Neural cell (in vitro differentiated cells): ENCODE measurements at regions not wholly inside any gene's neighbourhood (a gene's known extent, or its start where the extent isn't known, plus 50 kb on each side); places are given as distances from the start of the nearest gene placed in this dataset.

Source experiments
- H2AFZ ChIP-seq: fragments of 200-600, 300-800 bp; sonication (generic), shearing (Covaris generic); 2 replicates; pipeline ENCODE4 v1.6.0; 2014; ENCODE audit warnings: low read depth, mild to moderate bottlenecking, antibody characterized with exemption, low read length, moderate library complexity
- H3F3A ChIP-seq: fragments of 200-600 bp; shearing (Covaris generic); 2 replicates; pipeline ENCODE4 v1.6.1; 2016; ENCODE audit warnings: mild to moderate bottlenecking, moderate library complexity, mixed read lengths, antibody characterized with exemption, low read length; ENCODE audit not compliant: insufficient read depth, poor library complexity, severe bottlenecking
- H3K27ac ChIP-seq: fragments of 200-600, 300-800 bp; sonication (generic), shearing (Covaris generic); 2 replicates; pipeline ENCODE4 v1.5.1; 2014; ENCODE audit warnings: mild to moderate bottlenecking, low read length, moderate library complexity
- H3K27me3 ChIP-seq: fragments of 300-800, 200-600 bp; sonication (generic), shearing (Covaris generic); 2 replicates; pipeline ENCODE4 v1.6.0; 2014; ENCODE audit warnings: mild to moderate bottlenecking, low read depth, low read length, moderate library complexity; ENCODE audit not compliant: insufficient read depth
- H3K36me3 ChIP-seq: fragments of 300-800, 200-600 bp; sonication (generic), shearing (Covaris generic); 2 replicates; pipeline ENCODE4 v1.5.1; 2014; ENCODE audit warnings: mild to moderate bottlenecking, antibody characterized with exemption, low read length, moderate library complexity; ENCODE audit not compliant: insufficient read depth
- H3K4me2 ChIP-seq: fragments of 300-800, 200-600 bp; sonication (generic), shearing (Covaris generic); 2 replicates; pipeline ENCODE4 v1.6.0; 2014; ENCODE audit warnings: mild to moderate bottlenecking, low read length
- H3K4me3 ChIP-seq: fragments of 300-800, 200-600 bp; sonication (generic), shearing (Covaris generic); 2 replicates; pipeline ENCODE4 v1.5.1; 2014; ENCODE audit warnings: mild to moderate bottlenecking, low read length, moderate library complexity
- H3K79me2 ChIP-seq: fragments of 200-600 bp; shearing (Covaris generic); replicated peaks from 2 replicates; pipeline ENCODE4 v1.6.0; 2014; ENCODE audit warnings: mild to moderate bottlenecking, low read length, moderate library complexity; ENCODE audit not compliant: insufficient read depth
- H3K9ac ChIP-seq: fragments of 300-800, 200-600 bp; sonication (generic), shearing (Covaris generic); 2 replicates; pipeline ENCODE4 v1.6.1; 2016; ENCODE audit warnings: mild to moderate bottlenecking, low read length, mixed read lengths
- H3K9me2 ChIP-seq: fragments of 200-600 bp; shearing (Covaris generic); 2 replicates; pipeline ENCODE4 v1.6.1; 2016; ENCODE audit warnings: mild to moderate bottlenecking, low read length, mixed read lengths; ENCODE audit not compliant: insufficient read depth
- H3K9me3 ChIP-seq: fragments of 200-600, 300-800 bp; sonication (generic), shearing (Covaris generic); 2 replicates; pipeline ENCODE4 v1.6.1; 2016; ENCODE audit warnings: mild to moderate bottlenecking, mixed run types, low read length, moderate library complexity, mixed read lengths
- H4K20me1 ChIP-seq: fragments of 200-600 bp; shearing (Covaris generic); 2 replicates; pipeline ENCODE4 v1.6.1; 2016; ENCODE audit warnings: mild to moderate bottlenecking, mixed run types; ENCODE audit not compliant: insufficient read depth
- EP300 ChIP-seq: fragments of 450-650 bp; conservative IDR thresholded peaks from 2 replicates; pipeline ENCODE4 v1.6.1; 2014; ENCODE audit warnings: antibody characterized with exemption, mild to moderate bottlenecking, moderate library complexity; ENCODE audit not compliant: poor library complexity, severe bottlenecking
- EZH2 ChIP-seq: fragments of 200-600, 300-800 bp; shearing (Covaris generic), sonication (generic); IDR thresholded peaks from 2 replicates; pipeline ENCODE4 v1.6.1; 2014; ENCODE audit warnings: antibody characterized with exemption, low read length, borderline replicate concordance, mild to moderate bottlenecking; ENCODE audit not compliant: insufficient read depth, poor library complexity, severe bottlenecking
- MXI1 ChIP-seq: fragments of 450-650 bp; conservative IDR thresholded peaks from 2 replicates; pipeline ENCODE4 v1.6.1; 2014; ENCODE audit warnings: antibody characterized with exemption, mild to moderate bottlenecking; ENCODE audit not compliant: poor library complexity, severe bottlenecking
- POLR2AphosphoS5 ChIP-seq: IDR thresholded peaks from 2 replicates; pipeline ENCODE4 v1.6.1; 2012
- RAD21 ChIP-seq: fragments of 450-650 bp; conservative IDR thresholded peaks from 2 replicates; pipeline ENCODE4 v1.6.1; 2014; ENCODE audit warnings: antibody characterized with exemption, mild to moderate bottlenecking, moderate library complexity
- SMC3 ChIP-seq: fragments of 450-650 bp; conservative IDR thresholded peaks from 2 replicates; pipeline ENCODE4 v1.6.1; 2014; ENCODE audit warnings: antibody characterized with exemption, mild to moderate bottlenecking, moderate library complexity; ENCODE audit not compliant: poor library complexity
- TAF1 ChIP-seq: IDR thresholded peaks from 2 replicates; pipeline ENCODE4 v1.6.1; 2012; ENCODE audit warnings: low read depth
- TF ChIP-seq, protein P1 (sequence below): fragments of 450-650 bp; IDR thresholded peaks from 2 replicates; pipeline ENCODE4 v1.5.1; 2014; ENCODE audit warnings: antibody characterized with exemption, mild to moderate bottlenecking, moderate library complexity; ENCODE audit not compliant: poor library complexity, severe bottlenecking
- TF ChIP-seq, protein P2 (sequence below): IDR thresholded peaks from 2 replicates; pipeline ENCODE4 v1.6.1; 2012; ENCODE audit warnings: borderline replicate concordance

DNA sequence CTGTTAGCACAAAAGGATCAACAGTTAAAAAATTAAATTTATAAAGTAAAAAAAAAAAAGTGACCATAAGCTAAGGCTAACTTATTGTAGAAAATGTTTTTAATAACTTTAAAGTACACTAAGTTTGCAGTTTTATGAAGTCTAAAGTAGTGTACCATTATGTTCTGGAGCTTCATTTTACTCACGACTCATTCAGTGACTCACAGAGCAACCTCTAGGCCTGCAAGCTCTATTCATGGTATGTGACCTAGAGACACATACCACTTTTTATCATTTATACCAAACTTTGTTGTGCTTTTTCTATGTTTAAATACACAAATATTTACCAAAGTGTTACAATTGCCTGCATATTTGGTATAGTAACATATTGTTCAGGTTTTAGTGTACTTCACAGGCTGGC is 1552.3 kb downstream of the OTOL1 start:
- Histone ChIP-seq H3K27me3 (no peaks in the 10 kb centered on the region), H4K20me1 (no peaks in the 10 kb centered on the region), H3K9me3 (no peaks in the 10 kb centered on the region), H3K9me2 (no peaks in the 10 kb centered on the region), H3K79me2 (no peaks in the 10 kb centered on the region), H3F3A (no peaks in the 10 kb centered on the region), H3K27ac (no peak overlapping the region), H2AFZ (no peak overlapping the region), H3K36me3 (no peaks in the 10 kb centered on the region), H3K9ac (no peak overlapping the region), H3K4me2 (no peak overlapping the region), H3K4me3 (no peak overlapping the region)
- no peak for TF ChIP-seq TAF1
- TF ChIP-seq EP300: no peak
- no peak for TF ChIP-seq POLR2AphosphoS5
- no peak for TF ChIP-seq MXI1
- TF ChIP-seq EZH2: no peak
- TF ChIP-seq, protein P1, sequence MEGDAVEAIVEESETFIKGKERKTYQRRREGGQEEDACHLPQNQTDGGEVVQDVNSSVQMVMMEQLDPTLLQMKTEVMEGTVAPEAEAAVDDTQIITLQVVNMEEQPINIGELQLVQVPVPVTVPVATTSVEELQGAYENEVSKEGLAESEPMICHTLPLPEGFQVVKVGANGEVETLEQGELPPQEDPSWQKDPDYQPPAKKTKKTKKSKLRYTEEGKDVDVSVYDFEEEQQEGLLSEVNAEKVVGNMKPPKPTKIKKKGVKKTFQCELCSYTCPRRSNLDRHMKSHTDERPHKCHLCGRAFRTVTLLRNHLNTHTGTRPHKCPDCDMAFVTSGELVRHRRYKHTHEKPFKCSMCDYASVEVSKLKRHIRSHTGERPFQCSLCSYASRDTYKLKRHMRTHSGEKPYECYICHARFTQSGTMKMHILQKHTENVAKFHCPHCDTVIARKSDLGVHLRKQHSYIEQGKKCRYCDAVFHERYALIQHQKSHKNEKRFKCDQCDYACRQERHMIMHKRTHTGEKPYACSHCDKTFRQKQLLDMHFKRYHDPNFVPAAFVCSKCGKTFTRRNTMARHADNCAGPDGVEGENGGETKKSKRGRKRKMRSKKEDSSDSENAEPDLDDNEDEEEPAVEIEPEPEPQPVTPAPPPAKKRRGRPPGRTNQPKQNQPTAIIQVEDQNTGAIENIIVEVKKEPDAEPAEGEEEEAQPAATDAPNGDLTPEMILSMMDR: no peak
- TF ChIP-seq, protein P2, sequence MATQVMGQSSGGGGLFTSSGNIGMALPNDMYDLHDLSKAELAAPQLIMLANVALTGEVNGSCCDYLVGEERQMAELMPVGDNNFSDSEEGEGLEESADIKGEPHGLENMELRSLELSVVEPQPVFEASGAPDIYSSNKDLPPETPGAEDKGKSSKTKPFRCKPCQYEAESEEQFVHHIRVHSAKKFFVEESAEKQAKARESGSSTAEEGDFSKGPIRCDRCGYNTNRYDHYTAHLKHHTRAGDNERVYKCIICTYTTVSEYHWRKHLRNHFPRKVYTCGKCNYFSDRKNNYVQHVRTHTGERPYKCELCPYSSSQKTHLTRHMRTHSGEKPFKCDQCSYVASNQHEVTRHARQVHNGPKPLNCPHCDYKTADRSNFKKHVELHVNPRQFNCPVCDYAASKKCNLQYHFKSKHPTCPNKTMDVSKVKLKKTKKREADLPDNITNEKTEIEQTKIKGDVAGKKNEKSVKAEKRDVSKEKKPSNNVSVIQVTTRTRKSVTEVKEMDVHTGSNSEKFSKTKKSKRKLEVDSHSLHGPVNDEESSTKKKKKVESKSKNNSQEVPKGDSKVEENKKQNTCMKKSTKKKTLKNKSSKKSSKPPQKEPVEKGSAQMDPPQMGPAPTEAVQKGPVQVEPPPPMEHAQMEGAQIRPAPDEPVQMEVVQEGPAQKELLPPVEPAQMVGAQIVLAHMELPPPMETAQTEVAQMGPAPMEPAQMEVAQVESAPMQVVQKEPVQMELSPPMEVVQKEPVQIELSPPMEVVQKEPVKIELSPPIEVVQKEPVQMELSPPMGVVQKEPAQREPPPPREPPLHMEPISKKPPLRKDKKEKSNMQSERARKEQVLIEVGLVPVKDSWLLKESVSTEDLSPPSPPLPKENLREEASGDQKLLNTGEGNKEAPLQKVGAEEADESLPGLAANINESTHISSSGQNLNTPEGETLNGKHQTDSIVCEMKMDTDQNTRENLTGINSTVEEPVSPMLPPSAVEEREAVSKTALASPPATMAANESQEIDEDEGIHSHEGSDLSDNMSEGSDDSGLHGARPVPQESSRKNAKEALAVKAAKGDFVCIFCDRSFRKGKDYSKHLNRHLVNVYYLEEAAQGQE: no peak
- TF ChIP-seq RAD21: no peak
- no peak for TF ChIP-seq SMC3

DNA sequence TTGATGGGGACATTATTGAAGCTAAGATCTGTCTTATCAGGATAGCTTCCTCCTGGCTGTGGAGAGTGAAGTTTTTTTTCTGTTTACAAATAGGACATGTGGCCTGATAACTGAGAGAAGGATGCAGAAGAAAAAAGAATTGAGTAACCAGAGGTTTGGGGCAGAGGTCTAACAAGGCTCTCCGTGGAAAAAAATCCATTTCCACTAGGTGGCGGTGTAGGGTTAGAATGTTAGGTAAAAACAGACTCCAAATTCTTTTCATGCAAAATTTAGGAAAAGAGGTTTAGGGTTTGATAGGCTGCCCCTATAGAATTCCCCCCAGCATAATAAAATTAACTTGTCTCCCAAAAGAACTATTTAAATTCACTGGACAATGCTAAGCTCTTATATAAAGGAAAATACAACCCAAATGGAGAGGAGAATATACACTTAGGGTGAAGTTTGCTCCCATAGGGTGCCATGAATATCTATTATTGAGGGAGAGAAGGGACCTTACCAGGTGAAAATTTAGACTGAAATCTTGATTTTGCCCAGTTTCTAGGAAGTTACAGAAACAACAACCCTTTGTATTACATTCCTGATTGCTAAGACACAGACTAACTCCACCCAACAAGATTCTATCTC is 1560.4 kb downstream of the OTOL1 start:
- Histone ChIP-seq H3F3A (no peaks in the 10 kb centered on the region), H3K4me3 (no peak overlapping the region), H3K4me2 (no peak overlapping the region), H2AFZ (no peak overlapping the region), H3K27me3 (no peaks in the 10 kb centered on the region), H3K27ac (no peak overlapping the region), H3K79me2 (no peaks in the 10 kb centered on the region), H4K20me1 (no peaks in the 10 kb centered on the region), H3K9me3 (peaks cover 4% of the 10 kb centered on the region), H3K9ac (no peak overlapping the region), H3K9me2 (no peaks in the 10 kb centered on the region), H3K36me3 (no peaks in the 10 kb centered on the region)
- TF ChIP-seq RAD21: peak; percentile 58
- TF ChIP-seq TAF1: no peak
- TF ChIP-seq, protein P1: peak; percentile 56
- TF ChIP-seq SMC3: peak; percentile 53
